ENCODE measurements at regions not wholly inside any gene's neighbourhood (a gene's known extent, or its start where the extent isn't known, plus 50 kb on each side); places are given as distances from the start of the nearest gene placed in this dataset.
"Not testable (repeated sequence)": the region's sequence is repeated elsewhere in the genome, so short reads cannot be mapped to it uniquely, and the experiment has no call there.

- H3K4me1 Mint-ChIP-seq; H3K36me3 Mint-ChIP-seq (ENCODE audit: low read depth); H3K27ac Mint-ChIP-seq; H3K4me3 Mint-ChIP-seq; H3K9me3 Mint-ChIP-seq (ENCODE audit: low read depth); POLR2A ChIA-PET; ATAC-seq; DNase-seq; intact Hi-C loops (cut with DNase I, micrococcal nuclease); CTCF ChIA-PET: not testable (repeated sequence)
- H3K27me3 Mint-ChIP-seq = peaks cover 10% of the 10 kb centered on the region
Observed at GRCh38 chr10:62928763-62929162, 112.6 kb upstream of the EGR2 start.

GRCh38 chr10:62926407-62926806 is 110.2 kb upstream of the EGR2 start:
- Mint-ChIP-seq H3K27ac (no peak overlapping the region), H3K27me3 (peaks cover 10% of the 10 kb centered on the region), H3K4me3 (no peak overlapping the region), H3K4me1 (no peaks in the 10 kb centered on the region), H3K36me3 (ENCODE audit: low read depth) (no peaks in the 10 kb centered on the region), H3K9me3 (ENCODE audit: low read depth) (no peaks in the 10 kb centered on the region)
- ChIA-PET POLR2A (interaction anchor here (0.7 kb wide), 1 partner anchor 232 kb away, joined by 3 read pairs; no protein-coding TSS in a partner anchor), CTCF (interaction anchor here (2.3 kb wide), 1 partner anchor 12 kb away, joined by 4 read pairs; no protein-coding TSS in a partner anchor)
- no peak for DNase-seq
- intact Hi-C loops (cut with DNase I, micrococcal nuclease) = no loop called here
- no peak for ATAC-seq

GRCh38 chr10:62924344-62924748 is 108.2 kb upstream of the EGR2 start:
- Mint-ChIP-seq H3K9me3 (ENCODE audit: low read depth) (no peaks in the 10 kb centered on the region), H3K4me3 (no peak overlapping the region), H3K27ac (no peak overlapping the region), H3K27me3 (peaks cover 14% of the 10 kb centered on the region), H3K36me3 (ENCODE audit: low read depth) (no peaks in the 10 kb centered on the region), H3K4me1 (no peaks in the 10 kb centered on the region)
- DNase-seq = no peak
- CTCF ChIA-PET = interaction anchor here (0.5 to 2.3 kb wide), 3 partner anchors 10 to 379 kb away, joined by 3 to 4 read pairs (median 4); no protein-coding TSS in a partner anchor
- ATAC-seq = peak; percentile 23
- POLR2A ChIA-PET = no interaction called here
- intact Hi-C loops (cut with DNase I, micrococcal nuclease) = no loop called here

DNA sequence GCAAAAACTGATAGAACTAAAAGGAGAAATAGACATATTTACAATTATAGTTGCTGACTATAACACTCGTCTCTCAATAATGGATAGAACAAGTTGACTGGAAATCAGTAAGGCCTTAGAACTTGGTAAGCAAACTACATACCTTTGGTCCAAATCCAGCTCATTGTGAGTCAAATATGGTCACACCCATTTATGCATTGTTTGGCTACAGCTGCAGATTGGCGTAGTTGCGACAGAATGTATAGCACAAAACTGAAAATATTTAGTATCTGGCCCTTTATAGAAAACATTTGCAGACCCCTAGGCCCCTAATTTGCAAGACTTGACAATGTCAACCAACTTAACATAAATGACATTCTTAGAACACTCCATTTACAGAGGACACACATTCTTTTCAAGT is 103.6 kb upstream of the EGR2 start:
- H3K4me1 Mint-ChIP-seq = peaks cover 16% of the 10 kb centered on the region
- ChIA-PET CTCF (interaction anchor here (0.6 to 0.7 kb wide), 2 partner anchors 1197 to 1472 kb away, joined by 3 read pairs; no protein-coding TSS in a partner anchor), POLR2A (no interaction called here)
- ATAC-seq = no peak
- H3K27ac Mint-ChIP-seq = no peak overlapping the region
- H3K4me3 Mint-ChIP-seq = no peak overlapping the region
- intact Hi-C loops (cut with DNase I, micrococcal nuclease) = no loop called here
- no peak for DNase-seq
- no peaks in the 10 kb centered on the region for H3K9me3 Mint-ChIP-seq (ENCODE audit: low read depth)
- H3K27me3 Mint-ChIP-seq = peaks cover 18% of the 10 kb centered on the region
- H3K36me3 Mint-ChIP-seq (ENCODE audit: low read depth) = no peaks in the 10 kb centered on the region

DNA sequence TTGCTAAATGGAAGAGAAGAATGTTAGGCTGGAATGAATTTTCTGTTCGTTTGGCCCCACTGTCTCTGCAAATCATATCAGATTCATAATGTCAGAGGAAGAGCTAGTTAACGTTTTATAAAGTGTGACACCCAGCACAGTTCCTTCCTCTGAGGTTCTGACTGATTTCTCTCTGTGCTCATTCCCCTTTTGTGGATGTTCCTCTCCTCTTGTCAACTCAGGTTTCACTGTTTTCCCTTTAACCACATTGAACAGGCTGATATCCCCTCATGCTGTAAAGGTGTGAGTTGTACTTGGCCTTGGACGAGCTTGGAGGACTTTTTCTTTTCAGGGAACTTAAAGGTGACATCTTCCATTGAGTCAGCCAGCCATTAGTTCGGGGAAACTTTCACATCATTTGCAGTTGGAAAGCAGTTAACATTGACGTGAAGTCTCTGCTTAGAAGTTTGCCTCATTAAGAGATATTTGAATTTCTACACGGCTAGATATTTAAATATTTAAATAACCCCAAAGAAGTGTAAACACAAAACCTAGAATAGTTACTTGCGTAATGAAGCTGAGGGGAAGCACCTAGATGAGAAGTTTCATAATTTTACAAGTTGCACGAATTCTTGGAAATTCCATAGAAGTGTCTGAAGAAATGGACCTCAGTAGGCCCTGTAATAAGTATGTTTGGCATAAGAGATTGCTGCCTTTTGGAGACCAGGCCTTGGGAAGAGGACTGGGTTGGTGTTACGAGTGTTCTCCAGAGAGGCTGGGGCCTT is 101.5 kb upstream of the EGR2 start:
- no peak overlapping the region for H3K4me3 Mint-ChIP-seq
- intact Hi-C loops (cut with DNase I, micrococcal nuclease) = no loop called here
- peaks cover 16% of the 10 kb centered on the region for H3K4me1 Mint-ChIP-seq
- H3K27ac Mint-ChIP-seq = no peak overlapping the region
- DNase-seq = no peak
- H3K27me3 Mint-ChIP-seq = peaks cover 24% of the 10 kb centered on the region
- ChIA-PET CTCF (interaction anchor here (0.7 to 1.3 kb wide), 2 partner anchors 167 to 979 kb away, joined by 3 to 4 read pairs; no protein-coding TSS in a partner anchor), POLR2A (no interaction called here)
- no peaks in the 10 kb centered on the region for H3K36me3 Mint-ChIP-seq (ENCODE audit: low read depth)
- no peaks in the 10 kb centered on the region for H3K9me3 Mint-ChIP-seq (ENCODE audit: low read depth)
- peak; percentile 19 for ATAC-seq

DNA sequence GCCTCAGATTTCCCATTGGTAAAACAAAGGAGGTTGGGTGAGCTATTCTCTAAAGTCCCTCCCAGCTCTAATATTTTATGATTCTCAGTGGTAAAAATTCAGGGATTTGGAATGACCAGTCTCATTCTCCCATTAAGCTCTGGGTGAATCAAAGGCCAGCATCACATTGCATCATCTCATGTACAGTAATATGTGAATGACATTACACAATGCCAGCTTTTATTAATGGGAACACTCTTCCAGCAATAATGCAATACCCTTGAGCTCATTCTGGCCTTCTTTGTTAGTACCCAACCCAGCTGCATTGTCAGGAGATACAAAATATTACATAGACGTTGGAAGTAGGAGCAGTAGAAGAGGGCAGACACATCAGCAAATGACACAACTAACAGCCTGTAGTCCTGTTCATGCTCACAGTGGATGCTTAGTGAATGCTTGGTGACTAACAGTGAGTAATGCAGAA is 100.0 kb upstream of the EGR2 start:
- Mint-ChIP-seq H3K4me3 (no peak overlapping the region), H3K27ac (no peak overlapping the region), H3K9me3 (ENCODE audit: low read depth) (no peaks in the 10 kb centered on the region), H3K4me1 (peaks cover 18% of the 10 kb centered on the region), H3K36me3 (ENCODE audit: low read depth) (no peaks in the 10 kb centered on the region), H3K27me3 (peaks cover 21% of the 10 kb centered on the region)
- POLR2A ChIA-PET = no interaction called here
- CTCF ChIA-PET = interaction anchor here (0.8 to 1.0 kb wide), 2 partner anchors 89 to 323 kb away, joined by 3 read pairs; no protein-coding TSS in a partner anchor
- DNase-seq (no peak), ATAC-seq (no peak)
- intact Hi-C loops (cut with DNase I, micrococcal nuclease) = no loop called here

GRCh38 chr10:62915158-62915557 is 99.0 kb upstream of the EGR2 start:
- no peak for DNase-seq
- no peak overlapping the region for H3K27ac Mint-ChIP-seq
- ChIA-PET CTCF (interaction anchor here (0.8 to 1.2 kb wide), 4 partner anchors 10 to 322 kb away, joined by 3 to 4 read pairs (median 3); no protein-coding TSS in a partner anchor), POLR2A (no interaction called here)
- H3K27me3 Mint-ChIP-seq = peaks cover 22% of the 10 kb centered on the region
- ATAC-seq = no peak
- H3K9me3 Mint-ChIP-seq (ENCODE audit: low read depth) = no peaks in the 10 kb centered on the region
- H3K4me3 Mint-ChIP-seq = no peak overlapping the region
- peaks cover 18% of the 10 kb centered on the region for H3K4me1 Mint-ChIP-seq
- intact Hi-C loops (cut with DNase I, micrococcal nuclease) = no loop called here
- H3K36me3 Mint-ChIP-seq (ENCODE audit: low read depth) = no peaks in the 10 kb centered on the region

DNA sequence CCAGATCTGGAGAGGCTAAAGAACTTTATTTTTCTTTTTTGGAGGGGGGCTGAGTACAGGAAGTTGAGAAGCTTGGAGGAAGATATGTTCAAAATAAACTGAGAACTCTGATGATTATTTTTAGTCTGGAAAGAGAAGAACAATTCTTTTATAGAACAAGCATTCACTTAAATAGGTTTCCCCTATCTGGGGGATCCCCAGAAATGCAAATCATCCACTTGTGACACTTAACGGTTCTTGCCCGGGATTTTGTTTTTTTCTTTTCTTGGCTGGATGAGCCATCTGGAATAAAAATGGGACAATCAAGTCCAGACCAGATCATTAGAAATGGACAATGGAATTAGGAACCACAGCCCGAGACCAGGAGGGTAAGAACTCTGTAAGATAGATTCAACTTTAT is 95.9 kb upstream of the EGR2 start:
- Mint-ChIP-seq H3K27me3 (peaks cover 25% of the 10 kb centered on the region), H3K9me3 (ENCODE audit: low read depth) (no peaks in the 10 kb centered on the region), H3K27ac (no peak overlapping the region), H3K4me1 (peaks cover 4% of the 10 kb centered on the region), H3K4me3 (no peak overlapping the region), H3K36me3 (ENCODE audit: low read depth) (no peaks in the 10 kb centered on the region)
- no peak for ATAC-seq
- POLR2A ChIA-PET = no interaction called here
- intact Hi-C loops (cut with DNase I, micrococcal nuclease) = no loop called here
- CTCF ChIA-PET = interaction anchor here (0.8 kb wide), 1 partner anchor 301 kb away, joined by 4 read pairs; no protein-coding TSS in a partner anchor
- DNase-seq = no peak

DNA sequence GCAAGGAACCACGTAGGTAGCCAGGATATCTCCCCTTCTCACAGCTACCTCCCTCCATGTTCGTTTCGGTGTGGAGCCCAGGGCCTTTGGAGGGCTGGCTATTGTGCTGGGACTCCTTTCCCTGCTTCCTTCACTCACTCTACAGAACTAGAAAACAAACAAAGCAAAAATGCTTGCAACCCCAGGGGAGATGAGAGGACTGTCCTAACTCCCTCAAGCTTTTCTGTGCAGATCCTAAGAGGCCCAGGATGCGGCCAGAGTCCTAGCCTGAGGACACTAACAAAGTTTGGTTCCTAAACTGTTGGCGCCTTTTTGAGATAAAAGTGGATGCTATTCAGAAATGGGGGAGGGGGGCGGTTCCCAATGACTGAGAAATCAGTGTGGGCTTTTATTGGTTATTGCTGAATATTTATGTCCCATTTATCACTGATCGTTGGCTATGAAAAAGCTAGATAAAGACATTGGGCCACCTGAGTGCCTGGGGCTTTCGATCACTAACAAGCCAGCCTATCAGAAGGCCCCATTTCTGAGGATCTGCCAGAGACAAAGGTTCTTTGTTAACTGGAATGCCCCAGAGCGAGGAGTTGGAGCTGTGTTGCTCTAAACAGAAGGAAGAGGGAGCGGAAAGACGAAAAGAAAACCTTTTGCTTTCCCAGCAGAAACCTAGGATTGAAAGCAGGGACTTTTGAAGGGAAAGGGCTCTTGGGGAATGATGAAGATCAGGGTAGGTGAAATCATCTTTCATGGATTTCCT is 95.2 kb upstream of the EGR2 start:
- Mint-ChIP-seq H3K27ac (no peak overlapping the region), H3K4me1 (peaks cover 2% of the 10 kb centered on the region), H3K4me3 (no peak overlapping the region), H3K27me3 (peaks cover 23% of the 10 kb centered on the region), H3K36me3 (ENCODE audit: low read depth) (no peaks in the 10 kb centered on the region), H3K9me3 (ENCODE audit: low read depth) (no peaks in the 10 kb centered on the region)
- ChIA-PET CTCF (interaction anchor here (0.7 kb wide), 2 partner anchors 16 to 94 kb away, joined by 3 read pairs; no protein-coding TSS in a partner anchor), POLR2A (no interaction called here)
- intact Hi-C loops (cut with DNase I, micrococcal nuclease) = no loop called here
- DNase-seq = no peak
- ATAC-seq = no peak

DNA sequence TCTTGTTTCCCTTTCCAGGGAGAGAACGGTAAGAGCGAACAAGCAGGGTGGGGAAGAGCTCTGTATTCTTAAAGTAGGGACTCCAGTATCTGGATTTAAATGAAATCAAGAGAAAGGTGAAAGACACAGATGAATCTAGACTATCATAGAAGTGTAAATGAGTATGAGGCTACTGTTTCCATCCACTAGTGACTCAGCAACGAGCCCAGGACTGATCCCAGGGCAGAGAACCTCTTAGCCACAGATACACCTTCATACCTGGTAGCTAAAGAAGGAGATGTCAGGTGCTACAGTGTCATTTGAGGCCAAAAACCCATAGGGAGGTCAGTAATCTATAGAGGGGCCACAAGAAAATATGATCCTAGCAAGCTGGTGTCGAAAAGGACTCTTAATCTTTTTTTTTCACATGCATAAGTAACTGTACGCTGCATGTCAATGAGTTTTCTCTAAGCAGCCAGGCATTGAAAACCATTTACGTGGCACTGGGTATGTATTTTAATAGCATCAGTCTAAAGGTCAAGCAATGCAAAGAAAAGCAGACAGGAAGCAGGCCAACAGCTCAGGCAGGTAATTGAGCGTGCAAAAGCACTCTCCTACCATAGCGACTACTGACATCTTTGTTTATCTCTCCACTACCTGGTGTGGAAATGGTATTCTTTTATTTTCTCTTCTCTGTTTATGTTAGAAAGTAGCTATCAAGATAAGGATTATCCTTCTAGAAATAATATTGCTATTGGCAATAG is 91.5 kb upstream of the EGR2 start:
- Mint-ChIP-seq H3K9me3 (ENCODE audit: low read depth) (no peaks in the 10 kb centered on the region), H3K4me3 (no peak overlapping the region), H3K36me3 (ENCODE audit: low read depth) (no peaks in the 10 kb centered on the region), H3K4me1 (peaks cover 2% of the 10 kb centered on the region), H3K27me3 (peaks cover 26% of the 10 kb centered on the region), H3K27ac (no peak overlapping the region)
- DNase-seq = no peak
- CTCF ChIA-PET = interaction anchor here (0.7 kb wide), 1 partner anchor 382 kb away, joined by 3 read pairs; no protein-coding TSS in a partner anchor
- no peak for ATAC-seq
- POLR2A ChIA-PET = no interaction called here
- intact Hi-C loops (cut with DNase I, micrococcal nuclease) = no loop called here

DNA sequence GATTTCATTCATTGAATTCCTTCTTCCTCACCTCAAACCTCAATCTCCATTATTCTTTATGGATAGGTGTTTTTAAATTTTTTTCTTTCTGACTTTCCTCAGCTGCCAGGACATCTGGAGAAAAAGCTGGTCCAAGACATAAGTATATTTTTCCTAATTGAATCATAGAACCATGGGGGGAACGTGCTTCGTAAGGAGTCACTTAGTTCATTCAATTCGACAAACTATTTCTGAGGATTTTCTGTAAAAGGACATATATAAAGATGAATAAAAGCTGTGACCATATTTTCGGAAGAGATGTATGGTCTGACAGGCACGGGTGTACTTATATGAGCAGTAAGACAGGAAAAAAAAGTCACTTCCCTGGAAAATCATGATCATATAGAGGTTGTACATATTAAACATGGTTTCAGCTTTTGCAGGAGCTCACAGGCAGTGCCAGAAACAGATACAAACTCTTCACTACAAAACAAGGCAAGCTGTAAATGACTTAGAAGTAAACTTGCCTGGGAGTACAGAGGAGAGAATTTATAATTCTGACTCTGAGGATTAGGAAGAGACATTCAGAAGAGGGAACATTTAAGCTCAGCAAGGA is 88.2 kb upstream of the EGR2 start:
- intact Hi-C loops (cut with DNase I, micrococcal nuclease) = no loop called here
- H3K27me3 Mint-ChIP-seq = peaks cover 27% of the 10 kb centered on the region
- peaks cover 7% of the 10 kb centered on the region for H3K4me1 Mint-ChIP-seq
- ATAC-seq (no peak), DNase-seq (no peak)
- H3K4me3 Mint-ChIP-seq = no peak overlapping the region
- ChIA-PET CTCF (interaction anchor here (0.6 kb wide), 1 partner anchor 10 kb away, joined by 3 read pairs; no protein-coding TSS in a partner anchor), POLR2A (no interaction called here)
- H3K27ac Mint-ChIP-seq = no peak overlapping the region
- H3K9me3 Mint-ChIP-seq (ENCODE audit: low read depth) = no peaks in the 10 kb centered on the region
- H3K36me3 Mint-ChIP-seq (ENCODE audit: low read depth) = no peaks in the 10 kb centered on the region
